Activated B cell treated with CpG ODN at 0.5 μM for 24 hours (primary cell): ENCODE measurements at regions not wholly inside any gene's neighbourhood (a gene's known extent, or its start where the extent isn't known, plus 50 kb on each side); places are given as distances from the start of the nearest gene placed in this dataset.

Experiments
- ATAC-seq: fragments of 200-7000 bp; cut with Tn5 transposase; one replicate; pipeline ENCODE4 v1.10.0; 2021; ENCODE audit warnings: low read depth, mild to moderate bottlenecking, moderate library complexity
- CTCF ChIA-PET: fragments of 350-600 bp; sonication (Branson Sonifier 250); formaldehyde crosslinking; loops from one replicate; lab custom pipeline; 2021; ENCODE audit warnings: antibody characterized with exemption; lab: Charles Lee
- POLR2A ChIA-PET: fragments of 350-600 bp; sonication (Branson Sonifier 250); formaldehyde crosslinking; loops from one replicate; lab custom pipeline; 2021; ENCODE audit warnings: antibody characterized with exemption; lab: Charles Lee
- DNase-seq: peaks from one replicate; pipeline ENCODE4 v3.0.0; 2022
- H3K27ac Mint-ChIP-seq: one replicate; pipeline ENCODE4 v1.8.0; 2020; ENCODE audit warnings: mixed read lengths
- H3K27me3 Mint-ChIP-seq: one replicate; pipeline ENCODE4 v1.8.0; 2021; ENCODE audit warnings: mixed read lengths
- H3K36me3 Mint-ChIP-seq: one replicate; pipeline ENCODE4 v1.8.0; 2021; ENCODE audit warnings: low read depth, mixed read lengths
- H3K4me1 Mint-ChIP-seq: one replicate; pipeline ENCODE4 v1.8.0; 2021; ENCODE audit warnings: mixed read lengths
- H3K4me3 Mint-ChIP-seq: one replicate; pipeline ENCODE4 v1.8.0; 2020; ENCODE audit warnings: mild to moderate bottlenecking, mixed read lengths
- H3K9me3 Mint-ChIP-seq: one replicate; pipeline ENCODE4 v1.8.0; 2020; ENCODE audit warnings: mixed read lengths
- CTCF ChIP-seq: fragments of 200-600 bp; IDR thresholded peaks from one replicate; pipeline ENCODE4 v1.8.0; 2022; ENCODE audit warnings: antibody characterized with exemption, mild to moderate bottlenecking
- intact Hi-C: fragments of 100-400 bp; cut with micrococcal nuclease; formaldehyde crosslinking; loops from one replicate; pipeline ENCODE4 v1.15.1; 2024

- ATAC-seq: no peak
- no peak overlapping the region for H3K4me3 Mint-ChIP-seq
- TF ChIP-seq CTCF: no peak
These were observed 230.4 kb downstream of the ABHD5 start for GRCh38 chr3:43921056-43921648.

GRCh38 chr3:43922374-43922773 lies 231.6 kb downstream of the ABHD5 start:
- ChIA-PET POLR2A (no interaction called here), CTCF (no interaction called here)
- intact Hi-C loops: no loop called here
- no peak overlapping the region for H3K4me3 Mint-ChIP-seq
- TF ChIP-seq CTCF: no peak
- DNase-seq (no peak), ATAC-seq (no peak)
- no peaks in the 10 kb centered on the region for H3K36me3 Mint-ChIP-seq
- H3K9me3 Mint-ChIP-seq: no peaks in the 10 kb centered on the region
- H3K4me1 Mint-ChIP-seq: no peaks in the 10 kb centered on the region
- H3K27me3 Mint-ChIP-seq: peaks cover 48% of the 10 kb centered on the region
- no peak overlapping the region for H3K27ac Mint-ChIP-seq

More at GRCh38 chr3:43921056-43921648, 230.4 kb downstream of the ABHD5 start:
- Mint-ChIP-seq H3K4me1 (no peaks in the 10 kb centered on the region), H3K9me3 (no peaks in the 10 kb centered on the region), H3K27ac (no peak overlapping the region), H3K36me3 (no peaks in the 10 kb centered on the region), H3K27me3 (peaks cover 46% of the 10 kb centered on the region)
- ChIA-PET POLR2A (no interaction called here), CTCF (no interaction called here)
- DNase-seq: no peak
- intact Hi-C loops: no loop called here

- POLR2A ChIA-PET: no interaction called here
- Mint-ChIP-seq H3K9me3 (no peaks in the 10 kb centered on the region), H3K36me3 (no peaks in the 10 kb centered on the region), H3K27ac (no peak overlapping the region), H3K4me3 (no peak overlapping the region), H3K27me3 (peaks cover 48% of the 10 kb centered on the region), H3K4me1 (no peaks in the 10 kb centered on the region)
- intact Hi-C loops: no loop called here
- no peak for TF ChIP-seq CTCF
- ATAC-seq: no peak
- CTCF ChIA-PET: no interaction called here
- no peak for DNase-seq
These were observed 232.6 kb downstream of the ABHD5 start for GRCh38 chr3:43923104-43923882.

- H3K27ac Mint-ChIP-seq: no peak overlapping the region
- H3K36me3 Mint-ChIP-seq: no peaks in the 10 kb centered on the region
- no peak for TF ChIP-seq CTCF
- ChIA-PET POLR2A (no interaction called here), CTCF (no interaction called here)
- no peaks in the 10 kb centered on the region for H3K4me1 Mint-ChIP-seq
- H3K27me3 Mint-ChIP-seq: peaks cover 33% of the 10 kb centered on the region
- ATAC-seq (no peak), DNase-seq (no peak)
- intact Hi-C loops: no loop called here
- no peak overlapping the region for H3K4me3 Mint-ChIP-seq
- H3K9me3 Mint-ChIP-seq: no peaks in the 10 kb centered on the region
These were observed 235.3 kb downstream of the ABHD5 start for GRCh38 chr3:43926055-43926454.

GRCh38 chr3:43932921-43933320 lies 242.2 kb downstream of the ABHD5 start:
- no peak overlapping the region for H3K4me3 Mint-ChIP-seq
- TF ChIP-seq CTCF: no peak
- no peak overlapping the region for H3K27ac Mint-ChIP-seq
- no peaks in the 10 kb centered on the region for H3K36me3 Mint-ChIP-seq
- no peak for DNase-seq
- intact Hi-C loops: no loop called here
- H3K4me1 Mint-ChIP-seq: no peaks in the 10 kb centered on the region
- peaks cover 7% of the 10 kb centered on the region for H3K9me3 Mint-ChIP-seq
- ATAC-seq: no peak
- ChIA-PET POLR2A (no interaction called here), CTCF (no interaction called here)
- peaks cover 5% of the 10 kb centered on the region for H3K27me3 Mint-ChIP-seq
